GM18868 (cell line): ENCODE measurements at regions not wholly inside any gene's neighbourhood (a gene's known extent, or its start where the extent isn't known, plus 50 kb on each side); places are given as distances from the start of the nearest gene placed in this dataset.
"Not testable (repeated sequence)": the region's sequence is repeated elsewhere in the genome, so short reads cannot be mapped to it uniquely, and the experiment has no call there.

Source experiments
- ATAC-seq: cut with Tn5 transposase; IDR thresholded peaks from one replicate; pipeline ENCODE4 v1.9.1; 2021; ENCODE audit warnings: mild to moderate bottlenecking, moderate library complexity; ENCODE audit not compliant: unreplicated experiment

GRCh38 chr4:24369507-24370029, 214.8 kb downstream of the DHX15 start:
- ATAC-seq: no peak

- no peak for ATAC-seq
Observed at GRCh38 chr4:24368801-24369200, 215.6 kb downstream of the DHX15 start.

DNA sequence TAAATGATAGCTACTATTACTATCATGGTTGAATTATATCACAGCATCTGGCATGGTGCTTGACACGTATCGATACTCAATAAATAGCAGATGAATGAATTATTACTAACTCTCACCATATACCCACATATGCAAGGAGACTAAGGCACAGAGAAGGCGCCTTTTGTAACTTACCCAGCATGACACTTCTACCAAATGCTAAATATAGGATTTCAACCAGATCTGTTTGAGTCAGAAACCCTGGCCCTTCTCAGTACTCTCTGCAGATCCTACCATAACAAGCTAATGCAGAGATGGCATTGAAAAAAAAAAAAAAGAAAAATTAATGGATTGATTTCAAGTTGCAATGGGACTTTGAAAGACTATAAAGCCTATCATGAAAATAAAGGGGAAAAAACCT, 219.5 kb downstream of the DHX15 start:
- ATAC-seq: no peak

GRCh38 chr4:24364249-24364648, 220.1 kb downstream of the DHX15 start:
- ATAC-seq: no peak

DNA sequence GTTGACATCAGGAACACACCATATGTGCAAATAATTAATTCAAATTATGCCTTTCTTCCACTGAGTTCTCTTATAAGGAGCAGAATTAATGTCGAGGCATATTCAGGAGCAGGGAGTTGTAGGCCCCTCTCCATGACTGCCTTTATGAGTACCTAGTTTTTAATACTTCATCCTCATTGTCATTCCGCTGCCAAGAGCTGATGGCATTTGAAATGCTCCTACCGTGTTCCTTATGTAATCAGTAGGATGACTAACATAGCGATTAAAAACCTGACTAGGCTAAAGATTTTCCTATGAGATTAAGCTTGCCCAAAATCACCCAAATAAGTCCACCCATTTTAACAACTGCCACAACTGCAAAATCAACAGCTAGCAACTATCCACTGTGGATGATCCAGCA, 220.6 kb downstream of the DHX15 start:
- ATAC-seq: no peak

DNA sequence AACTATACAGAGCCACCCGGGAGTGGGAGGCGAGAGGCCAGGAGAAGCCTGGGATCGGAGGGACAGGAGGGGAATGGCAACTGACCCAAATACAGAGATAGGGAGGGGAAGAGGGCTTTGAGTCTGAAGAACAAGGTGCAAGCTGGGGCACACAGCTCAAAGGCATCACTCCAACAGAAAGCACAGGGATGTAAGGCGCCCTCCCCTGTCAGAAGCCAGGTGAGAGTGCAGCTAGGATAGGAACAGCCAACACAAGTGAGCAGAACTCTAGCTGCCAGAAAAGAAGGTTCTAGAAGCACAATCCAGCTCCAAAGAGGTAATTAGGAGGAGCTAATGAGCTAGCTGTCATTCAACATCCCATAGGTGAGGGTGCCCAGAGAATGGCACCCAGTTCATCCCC, 232.2 kb downstream of the DHX15 start:
- ATAC-seq: no peak

DNA sequence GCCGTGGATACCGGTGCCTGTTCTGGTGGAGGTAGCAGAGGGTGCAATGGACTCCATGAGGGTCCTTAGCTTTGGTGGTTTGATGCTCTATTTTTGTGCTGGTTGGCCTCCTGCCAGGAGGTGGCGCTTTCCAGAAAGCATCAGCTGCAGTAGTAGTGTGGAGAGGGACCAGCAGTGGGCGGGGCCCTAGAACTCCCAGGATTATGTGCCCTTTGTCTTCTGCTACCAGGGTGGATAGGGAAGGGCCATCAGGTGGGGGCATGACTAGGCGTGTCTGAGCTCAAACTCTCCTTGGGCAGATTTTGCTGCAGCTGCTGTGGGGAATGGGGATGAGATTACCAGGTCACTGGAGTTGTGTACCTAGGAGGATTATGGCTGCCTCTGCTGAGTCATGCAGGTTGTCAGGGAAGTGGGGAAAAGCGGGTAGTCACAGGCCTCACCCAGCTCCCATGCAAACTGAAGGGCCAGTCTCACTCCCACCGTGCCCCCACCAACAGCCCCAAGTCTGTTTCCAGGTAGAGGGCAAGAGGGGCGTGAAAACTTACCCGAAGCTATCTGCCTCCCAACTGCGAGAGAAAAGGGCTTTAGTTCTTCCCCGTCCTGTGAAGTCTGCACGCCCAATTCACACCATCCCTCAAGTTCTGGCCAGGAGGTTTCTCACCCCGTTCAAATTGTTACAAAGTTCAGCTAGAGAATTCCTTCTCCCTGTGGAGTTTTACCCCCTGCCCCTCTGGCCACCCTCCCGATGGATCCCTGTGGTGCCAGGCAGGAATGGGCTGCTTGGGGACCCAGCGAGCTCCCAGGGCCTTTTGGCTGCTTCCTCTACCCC, 235.0 kb downstream of the DHX15 start:
- ATAC-seq: not testable (repeated sequence)

GRCh38 chr4:24339260-24339659, 245.1 kb downstream of the DHX15 start:
- no peak for ATAC-seq

DNA sequence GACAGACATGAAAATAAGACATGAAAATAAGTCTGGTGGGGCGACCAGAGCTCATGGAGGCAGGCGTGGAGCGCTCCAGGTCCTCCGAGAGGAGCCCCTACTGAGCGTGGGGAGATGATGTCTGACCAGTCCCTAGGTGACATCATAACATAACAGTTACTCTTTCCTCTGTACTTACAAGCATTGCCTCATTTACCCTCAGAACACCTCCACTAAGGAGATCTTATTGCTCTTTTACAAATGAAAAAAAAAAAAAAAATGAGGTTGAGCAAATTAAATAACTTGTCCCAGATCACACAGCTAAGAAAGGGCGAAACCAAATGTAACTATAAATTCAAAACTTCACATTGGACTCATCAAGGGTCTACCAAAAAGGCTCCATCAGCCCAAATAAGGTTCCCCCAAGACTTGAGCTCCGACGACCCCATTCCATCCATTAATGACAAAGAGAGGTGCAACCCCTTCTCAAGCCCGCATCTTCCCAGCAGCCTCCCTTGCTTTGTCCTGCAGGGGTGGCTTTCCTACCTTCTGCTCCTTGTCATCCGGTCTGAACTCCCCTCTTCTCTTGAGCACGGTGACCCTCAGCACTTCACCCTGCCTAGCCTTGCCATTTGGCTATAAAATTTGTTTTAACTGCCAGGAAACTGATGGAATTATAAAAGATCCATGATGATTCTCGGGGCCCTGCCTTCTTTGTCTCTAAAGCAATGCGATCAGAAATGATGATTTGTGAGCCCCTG, 246.7 kb downstream of the DHX15 start:
- ATAC-seq: no peak

DNA sequence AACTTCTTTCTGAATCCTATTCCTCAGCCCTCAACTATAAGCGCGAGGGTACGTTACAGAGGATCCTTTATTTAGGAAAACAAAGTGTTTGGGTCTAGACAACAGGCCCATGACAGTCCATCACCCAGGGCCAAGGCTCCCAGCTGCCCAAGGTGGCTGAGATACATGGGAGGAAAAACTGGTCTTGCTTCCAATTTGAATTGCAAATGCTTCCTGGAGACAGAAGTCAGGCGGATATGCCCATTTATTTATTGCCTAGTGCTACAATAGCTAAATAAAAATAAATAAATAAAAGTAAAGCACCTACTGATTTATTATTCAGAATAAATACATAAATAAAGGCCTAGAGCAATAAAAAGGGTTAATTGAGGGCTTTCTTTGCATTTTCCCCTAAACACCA, 248.7 kb downstream of the DHX15 start:
- ATAC-seq: no peak

DNA sequence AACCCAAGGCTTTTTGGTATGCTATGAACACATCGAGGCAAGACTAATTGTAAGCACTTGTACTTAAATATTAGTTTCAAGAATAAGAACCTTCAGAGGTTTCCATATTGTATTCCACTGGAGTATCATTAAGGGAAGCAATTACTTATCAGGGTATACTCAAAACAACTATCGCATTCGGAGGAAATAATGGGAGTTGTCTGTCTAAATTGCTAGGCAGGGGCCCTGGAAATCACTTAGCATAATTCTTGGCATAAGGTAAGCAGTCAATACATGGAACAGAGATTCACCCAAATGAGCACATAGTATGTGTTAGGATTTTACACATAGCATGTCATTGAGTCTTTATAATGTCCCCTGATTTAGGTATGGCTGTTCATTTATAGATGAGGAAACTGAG, 249.4 kb downstream of the DHX15 start:
- no peak for ATAC-seq

DNA sequence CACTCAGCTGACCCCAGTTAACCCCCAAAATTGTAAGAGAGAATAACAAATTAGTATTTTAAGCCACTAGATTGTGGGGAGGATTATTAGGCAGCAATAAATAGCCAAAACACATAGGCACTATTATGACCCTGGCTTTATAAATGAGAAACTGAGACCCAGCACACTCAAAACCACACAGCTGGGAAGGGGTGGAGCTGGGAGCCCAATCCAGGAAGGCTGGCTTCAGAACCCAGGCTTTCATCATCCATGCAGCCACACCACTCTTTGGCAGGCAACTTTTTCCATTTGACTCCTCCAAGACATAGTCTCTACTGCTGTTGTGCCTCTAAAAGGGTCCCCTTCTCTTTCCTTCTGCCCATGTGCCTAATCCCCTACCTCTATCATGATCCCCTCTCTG, 253.8 kb downstream of the DHX15 start:
- ATAC-seq: no peak

- no peak for ATAC-seq
Observed at GRCh38 chr4:24330172-24330571, 254.2 kb downstream of the DHX15 start.

- ATAC-seq: no peak
Observed at GRCh38 chr4:24328711-24329110, 255.6 kb downstream of the DHX15 start.

- ATAC-seq: no peak
Observed at GRCh38 chr4:24328310-24328709, 256.0 kb downstream of the DHX15 start.

GRCh38 chr4:24322995-24323394, 261.4 kb downstream of the DHX15 start:
- no peak for ATAC-seq

- ATAC-seq: no peak
Observed at GRCh38 chr4:24322511-24322910, 261.8 kb downstream of the DHX15 start.

DNA sequence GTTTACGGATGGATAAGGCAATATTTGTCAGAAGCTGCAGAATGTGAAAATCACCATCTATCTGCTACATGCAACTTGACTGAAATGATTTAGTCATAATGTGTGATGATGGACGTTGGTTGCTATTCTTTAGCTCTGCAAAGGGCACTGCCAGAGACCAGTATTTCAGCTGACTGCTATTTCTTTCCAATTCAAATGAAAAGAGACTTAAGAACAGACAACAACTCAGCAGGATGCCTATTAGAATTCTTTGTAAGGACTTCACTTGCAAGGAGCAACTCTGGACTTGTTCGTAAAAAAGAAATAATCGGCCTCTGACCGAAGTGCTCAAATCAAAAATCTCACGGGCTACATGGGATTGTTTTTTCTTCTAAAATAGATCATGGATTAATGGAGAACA, 262.7 kb downstream of the DHX15 start:
- no peak for ATAC-seq

- no peak for ATAC-seq
Observed at GRCh38 chr4:24321131-24321530, 263.2 kb downstream of the DHX15 start.

- no peak for ATAC-seq
Observed at GRCh38 chr4:24319387-24319786, 265.0 kb downstream of the DHX15 start.

- no peak for ATAC-seq
Observed at GRCh38 chr4:24315056-24315455, 269.3 kb downstream of the DHX15 start.

DNA sequence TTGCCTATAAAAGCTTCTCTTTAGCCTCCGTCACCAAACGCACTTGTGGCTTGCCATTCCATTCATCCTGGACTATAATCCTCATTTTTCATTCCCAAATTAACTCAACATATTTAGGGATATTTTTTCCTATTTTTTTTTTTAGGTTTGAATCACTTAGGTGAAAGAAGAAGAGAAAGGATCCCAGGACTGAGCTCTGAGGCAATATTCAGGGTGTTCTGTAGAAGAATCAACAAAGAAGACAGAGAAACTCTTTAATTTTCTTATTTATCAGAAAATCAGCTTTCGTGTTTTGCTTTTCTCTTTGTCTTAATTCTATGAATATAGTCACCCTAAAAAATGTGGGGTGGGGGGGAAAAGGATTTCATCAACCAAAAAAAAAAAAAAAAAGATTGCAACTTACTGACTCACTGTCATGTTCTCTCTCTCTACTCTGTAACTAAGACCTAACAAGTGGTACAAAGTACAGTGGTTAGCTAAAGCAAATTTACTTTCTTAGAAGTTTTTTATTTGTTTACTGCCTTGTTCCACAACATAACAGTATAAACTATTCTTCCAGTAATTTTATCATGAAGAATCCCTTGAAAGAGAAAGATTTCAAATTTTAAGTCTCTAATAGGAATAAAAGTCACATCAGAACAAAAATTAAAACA, 272.0 kb downstream of the DHX15 start:
- no peak for ATAC-seq
